ENCODE measurements at regions not wholly inside any gene's neighbourhood (a gene's known extent, or its start where the extent isn't known, plus 50 kb on each side); places are given as distances from the start of the nearest gene placed in this dataset.

- Mint-ChIP-seq H3K36me3 (no peaks in the 10 kb centered on the region), H3K9me3 (no peaks in the 10 kb centered on the region), H3K27ac (no peak overlapping the region), H3K4me3 (no peak overlapping the region), H3K4me1 (no peaks in the 10 kb centered on the region), H3K27me3 (peaks cover 4% of the 10 kb centered on the region)
- DNase-seq, result no peak
Measured at GRCh38 chr1:57868908-57869307, 445.0 kb upstream of the DAB1 start.

- Mint-ChIP-seq H3K4me1 (no peaks in the 10 kb centered on the region), H3K27ac (no peak overlapping the region), H3K27me3 (peaks cover 4% of the 10 kb centered on the region), H3K36me3 (no peaks in the 10 kb centered on the region), H3K9me3 (no peaks in the 10 kb centered on the region), H3K4me3 (no peak overlapping the region)
- no peak for DNase-seq
Measured at GRCh38 chr1:57868239-57868638, 444.4 kb upstream of the DAB1 start.

DNA sequence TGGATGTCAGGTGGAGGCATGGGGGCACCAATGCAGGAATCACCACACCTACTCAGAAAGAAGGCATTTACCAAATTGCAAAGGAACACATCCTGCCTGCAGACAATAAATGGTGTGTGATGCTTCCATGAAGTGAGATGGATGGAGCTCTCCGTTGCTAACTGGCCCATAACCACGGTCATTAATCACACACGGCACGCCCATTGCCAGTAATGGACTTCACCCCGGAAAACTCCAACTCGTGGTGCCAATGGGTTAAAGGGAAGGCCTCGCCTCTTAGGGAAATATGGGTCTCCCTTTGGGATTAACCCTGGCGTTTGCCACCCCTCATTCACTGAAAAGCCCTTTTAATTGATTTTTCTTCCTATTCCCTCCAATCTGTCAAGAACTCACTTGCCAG is 443.1 kb upstream of the DAB1 start:
- Mint-ChIP-seq H3K27ac (no peak overlapping the region), H3K27me3 (peaks cover 4% of the 10 kb centered on the region), H3K4me3 (no peak overlapping the region), H3K4me1 (no peaks in the 10 kb centered on the region), H3K9me3 (no peaks in the 10 kb centered on the region), H3K36me3 (no peaks in the 10 kb centered on the region)
- DNase-seq, result no peak

GRCh38 chr1:57860931-57861565 is 437.2 kb upstream of the DAB1 start:
- no peaks in the 10 kb centered on the region for H3K4me1 Mint-ChIP-seq
- H3K4me3 Mint-ChIP-seq, result no peak overlapping the region
- H3K27me3 Mint-ChIP-seq, result peaks cover 4% of the 10 kb centered on the region
- no peaks in the 10 kb centered on the region for H3K9me3 Mint-ChIP-seq
- H3K27ac Mint-ChIP-seq, result no peak overlapping the region
- no peak for DNase-seq
- no peaks in the 10 kb centered on the region for H3K36me3 Mint-ChIP-seq

DNA sequence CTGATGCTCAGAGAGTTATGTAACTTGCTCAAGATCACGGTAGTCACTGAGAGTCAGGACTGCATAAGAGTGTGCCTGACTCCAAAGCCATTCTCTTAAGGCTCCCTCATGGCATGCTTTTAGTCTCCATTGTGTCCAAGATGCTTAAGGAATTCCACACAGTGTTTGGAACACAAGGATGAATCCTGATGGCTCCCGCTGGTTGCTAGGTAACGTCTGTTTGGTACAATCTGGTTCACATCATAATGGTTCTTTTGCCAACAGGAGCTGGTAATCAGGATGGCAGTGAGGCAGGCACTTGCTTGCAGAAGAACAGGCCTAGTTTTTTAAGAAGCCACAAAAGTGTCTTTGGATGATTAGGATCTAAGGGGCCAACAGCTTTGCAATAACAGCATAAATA is 436.5 kb upstream of the DAB1 start:
- H3K36me3 Mint-ChIP-seq, result no peaks in the 10 kb centered on the region
- no peak for DNase-seq
- H3K27me3 Mint-ChIP-seq, result peaks cover under 1% of the 10 kb centered on the region
- H3K4me3 Mint-ChIP-seq, result no peak overlapping the region
- no peak overlapping the region for H3K27ac Mint-ChIP-seq
- no peaks in the 10 kb centered on the region for H3K4me1 Mint-ChIP-seq
- no peaks in the 10 kb centered on the region for H3K9me3 Mint-ChIP-seq

GRCh38 chr1:57858740-57859139 is 434.9 kb upstream of the DAB1 start:
- no peaks in the 10 kb centered on the region for H3K36me3 Mint-ChIP-seq
- no peaks in the 10 kb centered on the region for H3K9me3 Mint-ChIP-seq
- DNase-seq, result no peak
- H3K27ac Mint-ChIP-seq, result no peak overlapping the region
- no peaks in the 10 kb centered on the region for H3K4me1 Mint-ChIP-seq
- H3K4me3 Mint-ChIP-seq, result no peak overlapping the region
- H3K27me3 Mint-ChIP-seq, result no peaks in the 10 kb centered on the region

- Mint-ChIP-seq H3K4me1 (no peaks in the 10 kb centered on the region), H3K27me3 (no peaks in the 10 kb centered on the region), H3K27ac (no peak overlapping the region), H3K4me3 (no peak overlapping the region), H3K36me3 (no peaks in the 10 kb centered on the region), H3K9me3 (no peaks in the 10 kb centered on the region)
- no peak for DNase-seq
Measured at GRCh38 chr1:57857809-57858208, 433.9 kb upstream of the DAB1 start.

DNA sequence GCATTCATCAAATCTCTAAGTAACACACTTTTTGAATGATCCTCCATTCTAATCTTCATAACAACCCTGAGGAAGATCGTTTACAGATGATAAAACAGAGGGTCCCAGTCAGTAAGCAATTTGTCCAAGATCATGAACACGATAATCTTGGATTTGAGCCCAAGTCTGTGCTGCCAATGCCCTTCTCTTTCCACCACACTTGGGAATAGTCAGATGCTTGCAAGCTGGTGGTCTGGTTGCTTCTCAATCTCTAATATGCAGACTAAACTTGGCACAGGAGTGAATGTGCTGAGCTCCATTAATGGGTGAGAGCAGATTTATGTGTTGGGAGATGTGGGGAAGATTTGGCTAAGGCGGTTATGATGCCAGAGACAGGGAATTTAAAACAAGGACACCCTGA is 430.6 kb upstream of the DAB1 start:
- Mint-ChIP-seq H3K4me1 (no peaks in the 10 kb centered on the region), H3K27me3 (peaks cover 17% of the 10 kb centered on the region), H3K36me3 (no peaks in the 10 kb centered on the region), H3K4me3 (no peak overlapping the region), H3K9me3 (no peaks in the 10 kb centered on the region), H3K27ac (no peak overlapping the region)
- DNase-seq, result no peak

DNA sequence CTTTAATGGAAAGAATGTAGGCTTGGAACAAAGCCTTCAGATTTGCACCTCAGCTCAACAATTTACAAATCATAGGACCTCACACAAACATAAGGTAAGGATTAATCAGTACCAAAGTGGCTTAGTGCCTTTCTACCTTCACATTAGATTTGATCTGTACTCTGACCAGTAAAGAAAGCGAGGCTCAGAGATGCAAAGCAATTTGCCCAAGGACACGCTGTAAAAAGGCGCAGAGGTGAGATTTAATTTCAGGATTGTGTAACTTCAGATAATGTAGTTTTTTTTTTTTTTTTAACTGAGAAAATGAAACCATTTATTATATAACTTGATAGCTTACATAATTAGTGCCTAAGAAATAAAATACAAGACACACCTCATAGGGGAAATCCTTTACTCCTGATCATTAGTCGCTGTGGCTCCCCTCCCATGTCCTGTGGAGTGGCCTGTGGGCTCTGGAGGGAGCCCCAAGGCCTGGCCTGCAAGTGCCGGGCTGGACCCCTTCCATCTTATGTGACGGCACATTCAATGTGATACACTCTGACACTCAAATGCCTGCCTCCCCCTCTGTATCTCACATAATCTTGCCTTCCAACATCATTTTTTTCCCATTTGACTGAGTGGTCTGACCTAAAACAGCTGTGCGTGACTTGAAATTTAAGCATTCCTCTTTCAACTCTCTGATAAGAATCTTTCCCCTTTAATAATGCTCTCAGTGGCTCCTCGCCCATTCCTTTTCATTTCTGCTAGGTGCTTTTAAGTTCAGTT is 426.5 kb upstream of the DAB1 start:
- no peaks in the 10 kb centered on the region for H3K36me3 Mint-ChIP-seq
- H3K4me1 Mint-ChIP-seq, result no peaks in the 10 kb centered on the region
- no peak overlapping the region for H3K27ac Mint-ChIP-seq
- H3K4me3 Mint-ChIP-seq, result no peak overlapping the region
- DNase-seq, result no peak
- H3K27me3 Mint-ChIP-seq, result peaks cover 21% of the 10 kb centered on the region
- no peaks in the 10 kb centered on the region for H3K9me3 Mint-ChIP-seq

DNA sequence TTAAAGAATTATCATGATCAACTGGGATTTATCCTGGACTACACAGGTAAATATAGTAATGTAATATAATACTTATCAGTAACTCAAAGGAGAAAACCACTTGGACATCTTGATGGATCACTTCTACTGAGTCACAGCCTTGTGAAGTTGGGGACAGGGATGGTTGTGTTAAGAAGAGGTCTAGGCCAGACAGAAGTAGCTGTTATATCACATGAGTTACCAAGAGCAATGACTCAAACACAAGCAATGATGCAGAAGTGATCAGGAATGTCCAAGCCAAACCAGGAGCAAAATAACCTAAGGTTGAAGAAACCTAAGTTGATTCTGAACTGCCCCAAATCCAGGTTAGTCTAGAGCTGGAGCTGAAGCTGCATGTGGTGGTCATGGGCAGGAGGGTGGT is 424.5 kb upstream of the DAB1 start:
- no peak overlapping the region for H3K4me3 Mint-ChIP-seq
- no peaks in the 10 kb centered on the region for H3K4me1 Mint-ChIP-seq
- H3K27ac Mint-ChIP-seq, result no peak overlapping the region
- no peak for DNase-seq
- peaks cover 21% of the 10 kb centered on the region for H3K27me3 Mint-ChIP-seq
- no peaks in the 10 kb centered on the region for H3K9me3 Mint-ChIP-seq
- H3K36me3 Mint-ChIP-seq, result no peaks in the 10 kb centered on the region

GRCh38 chr1:57845041-57845440 is 421.2 kb upstream of the DAB1 start:
- peaks cover 10% of the 10 kb centered on the region for H3K9me3 Mint-ChIP-seq
- DNase-seq, result no peak
- peaks cover 5% of the 10 kb centered on the region for H3K27me3 Mint-ChIP-seq
- no peak overlapping the region for H3K4me3 Mint-ChIP-seq
- H3K36me3 Mint-ChIP-seq, result no peaks in the 10 kb centered on the region
- H3K27ac Mint-ChIP-seq, result no peak overlapping the region
- H3K4me1 Mint-ChIP-seq, result no peaks in the 10 kb centered on the region

DNA sequence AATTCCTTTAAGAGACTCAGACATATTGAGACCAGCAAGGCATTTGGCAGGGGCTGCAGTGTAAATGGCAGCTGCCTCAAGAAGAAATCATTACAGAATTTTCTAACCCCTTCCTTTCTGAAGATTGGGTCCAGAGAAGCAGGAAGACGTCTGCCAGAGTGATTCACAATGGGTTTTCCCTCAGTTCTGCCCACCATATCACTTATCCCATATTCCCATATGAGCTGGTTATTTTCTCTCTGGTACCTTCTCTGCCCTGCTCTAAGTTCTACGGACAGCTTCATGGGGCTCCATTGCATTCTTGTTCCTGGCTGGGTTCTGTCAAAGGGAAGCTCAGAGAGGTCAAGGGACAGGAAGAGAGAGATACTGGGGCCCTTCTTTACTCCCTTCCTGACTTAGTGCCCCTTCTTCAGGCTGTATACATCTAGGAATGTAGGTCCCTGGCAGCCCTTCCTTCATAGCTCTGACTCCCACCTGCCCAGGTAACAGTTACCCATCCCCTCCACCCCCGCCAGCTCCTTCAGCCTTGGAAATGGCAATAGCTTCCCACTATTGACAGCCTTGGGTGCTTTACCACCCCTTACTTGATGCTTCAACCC is 420.6 kb upstream of the DAB1 start:
- DNase-seq, result no peak
- peaks cover 5% of the 10 kb centered on the region for H3K27me3 Mint-ChIP-seq
- H3K4me1 Mint-ChIP-seq, result no peaks in the 10 kb centered on the region
- no peak overlapping the region for H3K27ac Mint-ChIP-seq
- H3K36me3 Mint-ChIP-seq, result no peaks in the 10 kb centered on the region
- H3K4me3 Mint-ChIP-seq, result no peak overlapping the region
- peaks cover 10% of the 10 kb centered on the region for H3K9me3 Mint-ChIP-seq

GRCh38 chr1:57843760-57844159 is 419.9 kb upstream of the DAB1 start:
- no peak for DNase-seq
- peaks cover 10% of the 10 kb centered on the region for H3K9me3 Mint-ChIP-seq
- H3K4me1 Mint-ChIP-seq, result no peaks in the 10 kb centered on the region
- H3K27ac Mint-ChIP-seq, result no peak overlapping the region
- H3K27me3 Mint-ChIP-seq, result peaks cover 5% of the 10 kb centered on the region
- no peak overlapping the region for H3K4me3 Mint-ChIP-seq
- H3K36me3 Mint-ChIP-seq, result no peaks in the 10 kb centered on the region

GRCh38 chr1:57839526-57839925 is 415.7 kb upstream of the DAB1 start:
- no peaks in the 10 kb centered on the region for H3K36me3 Mint-ChIP-seq
- no peak overlapping the region for H3K4me3 Mint-ChIP-seq
- H3K27ac Mint-ChIP-seq, result no peak overlapping the region
- no peak for DNase-seq
- no peaks in the 10 kb centered on the region for H3K4me1 Mint-ChIP-seq
- peaks cover 10% of the 10 kb centered on the region for H3K9me3 Mint-ChIP-seq
- H3K27me3 Mint-ChIP-seq, result peaks cover 11% of the 10 kb centered on the region

- H3K4me1 Mint-ChIP-seq, result no peaks in the 10 kb centered on the region
- peaks cover 11% of the 10 kb centered on the region for H3K27me3 Mint-ChIP-seq
- no peak overlapping the region for H3K4me3 Mint-ChIP-seq
- no peaks in the 10 kb centered on the region for H3K36me3 Mint-ChIP-seq
- peaks cover 10% of the 10 kb centered on the region for H3K9me3 Mint-ChIP-seq
- no peak overlapping the region for H3K27ac Mint-ChIP-seq
- DNase-seq, result no peak
Measured at GRCh38 chr1:57839067-57839466, 415.2 kb upstream of the DAB1 start.

GRCh38 chr1:57835620-57836019 is 411.8 kb upstream of the DAB1 start:
- H3K4me3 Mint-ChIP-seq, result no peak overlapping the region
- no peaks in the 10 kb centered on the region for H3K4me1 Mint-ChIP-seq
- no peaks in the 10 kb centered on the region for H3K9me3 Mint-ChIP-seq
- H3K27me3 Mint-ChIP-seq, result peaks cover 11% of the 10 kb centered on the region
- H3K27ac Mint-ChIP-seq, result no peak overlapping the region
- H3K36me3 Mint-ChIP-seq, result no peaks in the 10 kb centered on the region
- DNase-seq, result no peak

Measured in activated naive CD8-positive, alpha-beta T cell treated with anti-CD3 and anti-CD28 coated beads for 36 hours (primary cell).